Brain microvascular endothelial cell (primary cell): ENCODE measurements at regions not wholly inside any gene's neighbourhood (a gene's known extent, or its start where the extent isn't known, plus 50 kb on each side); places are given as distances from the start of the nearest gene placed in this dataset.

Source experiments
- DNase-seq: peaks from one replicate; pipeline ENCODE4 v3.0.0-alpha.2; 2020
- H3K27ac ChIP-seq: fragments of 250-450 bp; sonication (Bioruptor Pico); 2 replicates; pipeline ENCODE4 v1.5.1; 2020; ENCODE audit warnings: mild to moderate bottlenecking, moderate library complexity
- H3K27me3 ChIP-seq: fragments of 250-450 bp; sonication (Bioruptor Pico); replicated peaks from 2 replicates; pipeline ENCODE4 v1.5.1; 2020; ENCODE audit warnings: mild to moderate bottlenecking
- H3K36me3 ChIP-seq: fragments of 250-450 bp; sonication (Bioruptor Pico); replicated peaks from 2 replicates; pipeline ENCODE4 v1.5.1; 2020; ENCODE audit warnings: mild to moderate bottlenecking
- H3K4me3 ChIP-seq: 2 replicates; pipeline ENCODE4 v1.5.1; 2011; ENCODE audit warnings: low read depth, mild to moderate bottlenecking, control low read depth, low read length, moderate library complexity
- CTCF ChIP-seq: IDR thresholded peaks from 2 replicates; pipeline ENCODE4 v1.5.1; 2011; ENCODE audit warnings: low read depth, mild to moderate bottlenecking, moderate library complexity, low read length, control low read depth, inconsistent platforms; ENCODE audit errors: missing control alignments
- in situ Hi-C: cut with HindIII; loops from 2 replicates; pipeline ENCODE4 v1.10.0; 2017; ENCODE audit warnings: low sequenced_read_pairs, low pct_ligation_motif_present

DNA sequence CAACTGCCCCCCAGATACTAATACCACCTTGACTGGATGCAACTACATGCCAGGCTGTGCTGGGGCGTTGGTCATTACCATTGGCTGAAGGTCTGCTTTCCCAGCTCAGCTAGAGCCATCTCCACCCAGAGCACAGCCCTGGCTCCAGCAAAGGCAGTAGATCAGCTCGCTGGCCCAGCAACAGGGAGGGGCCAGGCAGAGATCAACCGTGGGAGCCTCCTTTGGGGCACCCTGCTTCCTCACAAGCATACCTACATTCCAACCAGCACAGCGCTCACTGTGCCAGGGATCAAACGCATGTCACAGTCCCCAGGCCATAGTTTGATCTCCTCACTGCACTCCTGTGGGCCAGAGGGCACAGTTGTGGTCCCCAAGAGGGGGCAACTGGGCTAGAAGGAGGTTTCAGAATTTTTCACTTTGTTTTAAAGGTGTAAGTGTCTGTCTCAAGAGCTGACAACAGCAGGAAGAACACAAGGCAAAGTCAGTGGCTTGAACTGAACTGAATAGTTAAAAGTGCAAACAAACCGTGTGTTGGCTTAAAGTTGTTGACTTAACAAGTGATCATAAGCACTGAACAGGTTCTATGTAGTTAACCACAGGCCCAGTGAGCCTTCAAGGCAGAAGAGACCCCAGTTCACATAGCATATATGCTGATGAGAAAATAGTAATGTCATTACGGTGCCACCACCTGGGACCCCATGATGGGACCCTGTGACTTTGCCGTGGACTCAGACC is 70.1 kb upstream of the BZW1 start:
- DNase-seq, result no peak
- H3K27me3 ChIP-seq, result no peaks in the 10 kb centered on the region
- no peak overlapping the region for H3K4me3 ChIP-seq
- TF ChIP-seq CTCF, result no peak
- in situ Hi-C loops, result no loop called here
- no peak overlapping the region for H3K27ac ChIP-seq
- no peaks in the 10 kb centered on the region for H3K36me3 ChIP-seq

DNA sequence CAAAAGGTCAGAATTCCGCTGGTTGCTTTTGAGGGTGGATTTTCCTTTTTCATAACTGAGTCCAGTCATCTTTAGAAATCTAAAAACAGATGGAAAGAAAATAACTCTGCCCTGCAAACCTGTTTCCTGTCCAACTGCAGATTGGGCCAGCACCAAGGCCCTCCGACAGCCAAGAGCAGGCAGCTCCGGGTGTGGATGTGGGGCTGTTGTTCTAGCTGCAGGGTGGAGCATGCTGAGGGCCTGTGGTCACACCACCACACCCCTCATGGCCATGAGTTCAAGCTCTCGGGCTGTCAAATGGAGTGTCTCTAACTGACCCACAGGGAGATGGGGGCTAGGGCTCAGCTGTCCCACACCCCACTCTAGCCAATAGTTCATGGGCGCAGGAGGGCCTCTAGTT is 69.3 kb upstream of the BZW1 start:
- DNase-seq, result no peak
- no peak overlapping the region for H3K27ac ChIP-seq
- no peaks in the 10 kb centered on the region for H3K27me3 ChIP-seq
- in situ Hi-C loops, result no loop called here
- no peak overlapping the region for H3K4me3 ChIP-seq
- no peaks in the 10 kb centered on the region for H3K36me3 ChIP-seq
- TF ChIP-seq CTCF, result no peak

DNA sequence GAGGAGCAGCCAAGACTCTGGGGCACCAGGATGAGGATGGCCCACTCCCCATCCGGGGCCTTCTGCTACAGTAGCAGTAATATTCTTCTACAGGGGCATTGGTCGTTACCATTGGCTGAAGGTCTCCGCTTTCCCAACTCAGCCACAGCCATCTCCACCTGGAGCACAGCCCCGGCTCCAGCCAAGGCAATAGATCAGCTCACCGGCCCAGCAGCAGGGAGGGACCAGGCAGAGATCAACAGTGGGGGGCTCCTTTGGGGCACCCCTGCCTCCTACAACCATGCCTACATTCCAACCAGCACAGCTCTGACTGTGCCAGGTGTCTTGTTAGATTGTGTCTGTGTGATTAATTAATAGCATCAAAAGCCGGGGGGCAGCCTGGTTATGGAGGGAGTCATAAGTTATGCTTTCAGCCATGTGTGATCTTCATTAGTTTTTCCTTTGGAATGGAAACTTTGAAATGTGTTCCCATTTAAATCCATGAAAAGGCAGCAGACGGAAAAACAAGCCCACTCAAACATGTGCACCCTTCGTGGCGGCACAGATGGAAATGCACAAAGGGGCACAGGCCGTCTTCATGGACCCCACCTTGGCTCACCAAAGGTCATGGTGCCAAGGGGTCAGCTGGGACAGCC is 68.6 kb upstream of the BZW1 start:
- TF ChIP-seq CTCF, result no peak

DNA sequence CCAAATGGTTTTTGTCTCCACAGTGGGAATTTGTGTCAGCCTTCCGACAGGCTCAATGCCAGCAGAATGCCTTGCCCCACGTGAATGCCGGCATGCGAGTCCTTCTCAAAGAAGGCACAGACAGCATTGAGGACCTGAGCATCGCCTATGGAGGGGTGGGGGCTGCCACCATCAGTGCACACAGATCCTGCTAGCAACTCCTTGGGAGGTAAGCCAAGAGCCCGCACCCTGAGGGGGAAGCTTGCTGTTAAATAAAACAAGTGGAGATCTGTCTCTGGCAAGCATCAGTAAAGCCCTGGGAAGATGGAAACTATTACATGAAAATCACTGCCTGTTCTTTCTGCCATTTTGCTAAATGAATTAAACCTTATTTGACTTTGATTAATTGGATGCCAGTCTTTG is 67.5 kb upstream of the BZW1 start:
- in situ Hi-C loops, result no loop called here
- H3K36me3 ChIP-seq, result no peaks in the 10 kb centered on the region
- TF ChIP-seq CTCF, result no peak

More for the DNA sequence above, 68.6 kb upstream of the BZW1 start:
- H3K4me3 ChIP-seq, result no peak overlapping the region
- no peaks in the 10 kb centered on the region for H3K36me3 ChIP-seq
- H3K27ac ChIP-seq, result no peak overlapping the region
- in situ Hi-C loops, result no loop called here
- H3K27me3 ChIP-seq, result no peaks in the 10 kb centered on the region
- DNase-seq, result no peak

GRCh38 chr2:200746301-200746700 is 65.4 kb upstream of the BZW1 start:
- Histone ChIP-seq H3K27ac (no peak overlapping the region), H3K4me3 (no peak overlapping the region), H3K27me3 (no peaks in the 10 kb centered on the region), H3K36me3 (no peaks in the 10 kb centered on the region)
- DNase-seq, result no peak
- TF ChIP-seq CTCF, result no peak
- in situ Hi-C loops, result no loop called here

More for the DNA sequence above, 67.5 kb upstream of the BZW1 start:
- H3K27me3 ChIP-seq, result no peaks in the 10 kb centered on the region
- H3K27ac ChIP-seq, result no peak overlapping the region
- no peak for DNase-seq
- no peak overlapping the region for H3K4me3 ChIP-seq
